ENCODE measurements at regions not wholly inside any gene's neighbourhood (a gene's known extent, or its start where the extent isn't known, plus 50 kb on each side); places are given as distances from the start of the nearest gene placed in this dataset.

- no peak for TF ChIP-seq CTCF (IDR thresholded peaks at IDR 0.05; ENCODE audit: low read depth, low read length)
- no peak for TF ChIP-seq EZH2phosphoT487 (IDR thresholded peaks at IDR 0.05; ENCODE audit: low read depth)
These were observed 523.9 kb upstream of the PCDH9 start for GRCh38 chr13:67754012-67754411.
